GM13976 (cell line): ENCODE measurements at regions not wholly inside any gene's neighbourhood (a gene's known extent, or its start where the extent isn't known, plus 50 kb on each side); places are given as distances from the start of the nearest gene placed in this dataset.

ENCODE experiments used
- DNase-seq: peaks from one replicate; pipeline ENCODE4 v3.0.0; 2012; ENCODE audit warnings: low spot score
- in situ Hi-C: fragments of 300-500 bp; cut with MboI; formaldehyde crosslinking; loops from one replicate; pipeline ENCODE4 v1.12.0; 2022; ENCODE audit warnings: low sequenced_read_pairs, mixed read lengths, inconsistent platforms; ENCODE audit not compliant: unreplicated experiment
- TF ChIP-seq, protein P1 (sequence below): IDR thresholded peaks from 2 replicates; pipeline ENCODE4 v1.5.1; 2012; ENCODE audit warnings: borderline replicate concordance, mild to moderate bottlenecking; ENCODE audit not compliant: insufficient read depth; ENCODE audit errors: extremely low read depth, missing control alignments, control extremely low read depth

GRCh38 chr7:106774768-106775551 lies 90.1 kb upstream of the PIK3CG start:
- DNase-seq: no peak
- TF ChIP-seq, protein P1, sequence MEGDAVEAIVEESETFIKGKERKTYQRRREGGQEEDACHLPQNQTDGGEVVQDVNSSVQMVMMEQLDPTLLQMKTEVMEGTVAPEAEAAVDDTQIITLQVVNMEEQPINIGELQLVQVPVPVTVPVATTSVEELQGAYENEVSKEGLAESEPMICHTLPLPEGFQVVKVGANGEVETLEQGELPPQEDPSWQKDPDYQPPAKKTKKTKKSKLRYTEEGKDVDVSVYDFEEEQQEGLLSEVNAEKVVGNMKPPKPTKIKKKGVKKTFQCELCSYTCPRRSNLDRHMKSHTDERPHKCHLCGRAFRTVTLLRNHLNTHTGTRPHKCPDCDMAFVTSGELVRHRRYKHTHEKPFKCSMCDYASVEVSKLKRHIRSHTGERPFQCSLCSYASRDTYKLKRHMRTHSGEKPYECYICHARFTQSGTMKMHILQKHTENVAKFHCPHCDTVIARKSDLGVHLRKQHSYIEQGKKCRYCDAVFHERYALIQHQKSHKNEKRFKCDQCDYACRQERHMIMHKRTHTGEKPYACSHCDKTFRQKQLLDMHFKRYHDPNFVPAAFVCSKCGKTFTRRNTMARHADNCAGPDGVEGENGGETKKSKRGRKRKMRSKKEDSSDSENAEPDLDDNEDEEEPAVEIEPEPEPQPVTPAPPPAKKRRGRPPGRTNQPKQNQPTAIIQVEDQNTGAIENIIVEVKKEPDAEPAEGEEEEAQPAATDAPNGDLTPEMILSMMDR: no peak
- in situ Hi-C loops: no loop called here

GRCh38 chr7:106775552-106775936 lies 89.5 kb upstream of the PIK3CG start:
- TF ChIP-seq, protein P1: no peak
- no peak for DNase-seq
- in situ Hi-C loops: no loop called here

GRCh38 chr7:106775975-106776607 lies 89.0 kb upstream of the PIK3CG start:
- TF ChIP-seq, protein P1: no peak
- in situ Hi-C loops: no loop called here
- no peak for DNase-seq

DNA sequence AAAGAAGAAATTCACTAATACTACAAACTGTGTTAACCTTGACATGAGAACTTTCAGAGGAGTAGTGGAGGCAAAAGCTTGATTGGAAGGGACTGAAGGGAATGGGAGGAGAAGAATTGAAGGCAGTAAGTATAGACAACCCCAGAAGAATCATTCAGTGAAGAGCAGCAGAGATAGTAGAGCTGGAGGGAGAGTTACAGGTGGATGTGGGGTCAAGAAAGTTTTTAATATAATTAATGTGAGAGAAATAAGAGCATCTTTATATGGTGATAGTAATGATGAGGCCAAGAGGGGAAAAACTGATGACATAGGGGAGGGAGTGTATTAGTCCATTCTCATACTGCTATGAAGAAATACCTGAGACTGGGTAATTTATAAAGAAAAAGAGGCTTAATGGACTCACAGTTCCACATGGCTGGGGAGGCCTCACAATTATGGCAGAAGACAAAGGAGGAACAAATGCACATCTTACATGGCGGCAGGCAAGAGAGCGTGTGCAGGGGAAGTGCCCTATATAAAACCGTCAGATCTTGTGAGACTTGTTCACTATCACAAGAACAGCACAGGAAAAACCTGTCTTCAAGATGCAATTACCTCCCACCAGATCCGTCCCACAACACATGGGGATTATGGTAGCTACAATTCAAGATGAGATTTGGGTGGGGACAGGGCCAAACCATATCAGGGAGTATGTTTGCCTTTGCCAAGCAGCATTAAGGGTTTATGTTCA lies 88.3 kb upstream of the PIK3CG start:
- in situ Hi-C loops: no loop called here
- TF ChIP-seq, protein P1: no peak
- DNase-seq: no peak

GRCh38 chr7:106777674-106778299 lies 87.3 kb upstream of the PIK3CG start:
- no peak for DNase-seq
- in situ Hi-C loops: no loop called here
- TF ChIP-seq, protein P1: no peak

DNA sequence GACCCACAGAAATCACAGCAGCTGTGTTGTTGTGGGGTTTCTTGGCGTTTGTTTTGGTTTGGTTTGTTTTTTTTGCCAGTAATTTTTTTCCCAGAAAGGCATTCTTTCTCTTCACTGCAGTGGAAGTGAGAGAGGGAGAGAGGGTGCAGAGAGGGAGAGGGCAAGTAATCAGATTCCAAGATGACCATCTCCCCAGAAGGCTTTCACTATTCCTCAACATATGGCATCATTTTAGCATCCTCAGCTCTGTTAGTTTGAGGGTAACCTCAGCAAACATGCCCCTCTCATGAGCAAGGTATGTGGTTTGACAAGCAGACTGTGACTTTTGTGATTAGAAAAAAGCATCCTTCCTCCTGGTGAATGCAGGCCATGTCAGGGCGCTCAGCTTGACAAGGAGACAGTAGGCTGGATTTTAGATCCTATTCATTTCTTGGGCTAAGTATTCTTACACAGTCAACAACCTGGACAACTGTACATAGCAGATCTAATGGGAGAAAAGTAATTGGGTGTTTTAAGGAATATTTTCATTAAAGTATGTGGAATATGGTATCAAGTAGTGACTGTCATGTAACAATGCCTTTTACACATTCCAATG lies 86.3 kb upstream of the PIK3CG start:
- no peak for DNase-seq
- in situ Hi-C loops: no loop called here
- TF ChIP-seq, protein P1: no peak
